Occipital lobe (tissue), 1 donor: ENCODE measurements at regions not wholly inside any gene's neighbourhood (a gene's known extent, or its start where the extent isn't known, plus 50 kb on each side); places are given as distances from the start of the nearest gene placed in this dataset.
"Not testable (repeated sequence)": the region's sequence is repeated elsewhere in the genome, so short reads cannot be mapped to it uniquely, and the experiment has no call there.

Source experiments
- DNase-seq: peaks from one replicate; lab custom pipeline; 2025; lab: John Stamatoyannopoulos, UW

DNA sequence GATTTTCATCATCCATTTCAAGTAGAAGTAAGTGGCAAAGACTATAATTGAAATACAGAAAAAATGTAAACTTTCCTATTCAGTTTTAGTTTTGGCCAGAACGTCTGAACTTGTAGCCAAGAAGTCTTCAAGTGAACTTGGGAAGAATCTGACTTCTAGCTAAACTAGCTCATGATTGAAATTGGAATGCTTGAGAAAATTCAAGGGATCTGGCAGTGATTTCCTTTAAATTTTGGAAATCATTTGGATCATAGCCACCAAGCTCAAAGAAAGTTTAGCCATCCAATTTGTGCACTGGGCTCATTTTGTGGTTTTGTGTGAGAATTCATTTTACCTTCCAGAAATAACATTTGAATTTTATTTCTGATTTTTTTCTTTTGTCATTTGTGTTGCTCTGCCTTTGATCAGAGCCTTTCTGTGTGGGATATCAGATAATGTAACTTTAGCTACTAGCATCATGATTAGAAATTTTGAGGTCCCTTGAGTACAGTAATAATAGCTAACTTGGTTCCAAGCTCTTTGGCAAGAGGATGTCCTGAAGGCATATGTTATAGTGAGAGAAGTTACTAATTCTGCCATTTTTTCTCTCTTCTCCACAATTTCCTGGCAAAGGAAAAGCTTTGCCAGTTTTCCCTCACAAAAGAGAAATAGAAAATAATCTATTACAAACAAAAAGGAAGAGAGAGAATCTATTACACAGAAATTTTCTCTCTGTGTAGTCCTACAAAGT lies 2123.7 kb upstream of the RAG2 start:
- no peak for DNase-seq

DNA sequence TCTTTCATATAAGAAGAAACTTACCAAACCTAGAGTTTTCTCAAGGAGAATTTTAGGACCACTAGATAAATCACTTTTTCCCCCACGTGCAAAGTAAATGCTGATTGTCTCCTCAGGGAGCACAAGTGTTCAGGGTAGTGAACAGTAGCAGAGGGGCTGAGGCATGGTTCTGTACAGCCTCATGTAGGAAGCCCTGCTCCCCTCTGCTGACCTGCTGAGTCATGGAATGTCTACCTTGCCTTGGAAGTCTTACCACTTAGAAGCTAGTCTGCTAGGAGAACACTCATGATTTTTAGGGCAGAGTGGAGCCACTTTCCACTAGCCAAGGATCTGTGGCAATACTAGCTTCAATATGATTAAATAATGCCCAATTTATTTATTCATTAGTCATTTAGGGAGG lies 2120.6 kb upstream of the RAG2 start:
- DNase-seq, result no peak

DNA sequence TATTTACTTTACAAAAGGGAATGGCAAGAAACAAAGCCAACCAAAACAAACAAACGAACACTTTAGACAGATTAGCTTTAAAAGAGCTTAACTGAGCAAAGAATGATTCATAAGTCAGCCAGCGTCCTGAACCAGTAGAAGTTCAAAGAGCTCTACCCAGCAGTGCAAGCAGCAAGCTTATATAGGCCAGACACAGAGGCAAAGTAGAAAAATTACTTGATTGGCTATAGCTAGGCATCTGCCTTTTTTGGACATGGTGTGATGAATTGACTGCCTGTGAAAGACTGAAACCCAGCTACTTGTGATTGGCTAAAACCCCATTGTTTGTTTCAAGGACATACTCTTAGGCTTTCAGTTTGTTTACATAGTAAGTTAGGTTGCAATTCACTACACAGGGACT lies 2120.0 kb upstream of the RAG2 start:
- DNase-seq, result no peak

DNA sequence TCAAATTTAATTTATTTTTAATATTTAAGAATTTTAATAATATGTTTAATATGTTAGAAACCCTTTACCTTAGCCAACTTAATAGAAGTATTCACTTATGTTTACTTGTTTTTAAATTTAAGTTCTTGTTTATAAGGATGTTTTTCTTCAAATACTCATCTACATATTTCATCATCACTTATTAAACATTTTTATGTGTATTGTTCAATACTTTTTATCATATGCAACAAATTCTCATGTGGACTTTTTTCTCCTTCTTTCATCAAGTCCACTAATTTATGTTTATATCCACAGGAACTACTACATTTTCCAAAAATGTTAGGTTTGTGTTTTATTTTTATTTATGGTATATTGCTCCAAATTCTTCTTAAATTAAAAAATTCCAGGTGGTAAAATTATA lies 2113.1 kb upstream of the RAG2 start:
- no peak for DNase-seq

DNA sequence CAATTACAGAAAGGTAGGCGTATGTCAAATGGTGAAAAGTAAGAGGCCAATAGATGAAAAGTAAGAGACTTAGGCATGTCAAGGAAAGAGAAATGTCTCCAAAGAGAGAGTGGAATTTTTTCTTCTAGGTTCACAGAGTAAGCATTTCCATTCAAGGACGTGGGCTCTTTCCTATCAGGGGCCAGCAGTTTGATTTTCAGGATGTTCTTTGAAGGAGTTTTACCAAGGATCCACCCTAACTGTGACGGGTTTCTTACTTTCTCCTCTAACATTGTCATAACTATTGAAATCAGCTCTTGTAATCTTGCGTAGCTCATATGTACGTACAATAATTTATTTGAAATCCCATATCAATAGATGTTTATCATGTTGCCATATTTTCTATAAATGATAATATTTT lies 2112.2 kb upstream of the RAG2 start:
- DNase-seq, result no peak

DNA sequence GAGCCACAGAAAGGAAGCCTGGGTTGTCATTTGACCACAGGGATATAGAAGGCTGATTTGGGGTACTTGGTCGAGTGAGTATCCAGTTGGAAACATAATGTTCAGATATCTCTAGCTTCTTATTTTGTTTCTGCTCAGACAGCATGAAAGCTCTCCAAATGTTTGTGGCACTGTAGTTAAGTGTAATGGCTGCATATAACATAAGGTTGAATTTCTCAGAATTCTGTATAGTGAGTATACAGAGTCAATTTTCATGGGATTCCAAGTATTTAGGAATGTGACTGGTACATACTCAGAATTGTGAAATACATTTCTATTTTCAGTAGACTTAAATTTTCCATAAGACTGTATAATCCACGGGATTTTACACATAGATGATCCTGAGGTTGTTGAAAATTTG lies 2102.1 kb upstream of the RAG2 start:
- no peak for DNase-seq

DNA sequence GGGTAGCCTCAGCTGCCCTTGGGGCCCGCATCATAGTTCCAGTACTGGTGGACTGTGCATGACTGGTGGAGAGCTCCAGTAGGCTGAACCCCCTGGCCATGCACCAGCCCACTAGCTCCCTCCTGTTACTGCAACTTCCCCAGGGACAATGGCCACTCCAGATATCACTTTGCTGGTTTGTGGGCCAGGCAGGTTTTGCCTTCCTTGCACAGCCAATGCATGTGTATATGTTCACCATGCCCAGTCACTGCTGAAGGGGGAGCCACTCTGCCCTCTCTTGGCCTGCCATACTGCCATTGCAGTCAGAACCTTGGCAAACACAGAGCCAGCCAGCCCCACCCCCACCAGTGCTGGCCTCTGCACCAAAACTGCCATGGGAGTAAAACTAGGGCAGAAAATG lies 2095.3 kb upstream of the RAG2 start:
- DNase-seq, result no peak

DNA sequence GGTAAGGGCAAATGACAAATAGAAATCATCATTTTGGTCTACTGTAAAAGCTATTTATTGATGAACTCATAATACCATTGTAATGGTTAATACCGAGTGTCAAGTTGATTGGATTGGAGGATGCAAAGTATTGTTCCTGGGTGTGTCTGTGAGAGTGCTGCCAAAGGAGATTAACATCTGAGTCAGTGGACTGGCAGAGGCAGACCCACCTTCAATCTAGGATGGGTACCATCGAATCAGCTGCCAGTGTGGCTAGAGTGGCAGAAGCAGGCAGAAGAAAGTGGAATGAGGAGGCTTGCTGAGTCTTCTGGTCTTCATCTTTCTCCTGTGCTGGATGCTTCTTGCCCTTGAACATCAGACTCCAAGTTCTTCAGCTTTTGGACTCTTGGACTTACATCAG lies 2092.2 kb upstream of the RAG2 start:
- DNase-seq, result not testable (repeated sequence)

DNA sequence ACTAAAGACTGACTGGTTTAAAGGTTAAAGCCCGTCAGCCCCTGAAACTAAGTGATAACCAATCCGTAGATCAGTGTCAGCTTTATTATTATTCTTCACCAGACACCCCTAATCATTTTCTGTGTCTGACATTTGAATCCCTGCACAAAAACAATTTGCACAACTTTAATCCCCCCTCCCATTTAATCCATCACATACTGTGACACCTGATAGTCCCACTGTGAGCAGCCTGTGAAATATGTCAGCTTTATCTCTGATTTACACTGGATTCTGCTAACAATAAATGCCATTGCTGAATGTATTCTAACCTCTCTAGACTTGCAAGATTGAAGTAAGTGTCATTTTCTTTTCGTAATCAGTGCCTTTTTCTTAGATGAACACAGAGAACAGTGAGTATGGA lies 2089.0 kb upstream of the RAG2 start:
- DNase-seq, result no peak

DNA sequence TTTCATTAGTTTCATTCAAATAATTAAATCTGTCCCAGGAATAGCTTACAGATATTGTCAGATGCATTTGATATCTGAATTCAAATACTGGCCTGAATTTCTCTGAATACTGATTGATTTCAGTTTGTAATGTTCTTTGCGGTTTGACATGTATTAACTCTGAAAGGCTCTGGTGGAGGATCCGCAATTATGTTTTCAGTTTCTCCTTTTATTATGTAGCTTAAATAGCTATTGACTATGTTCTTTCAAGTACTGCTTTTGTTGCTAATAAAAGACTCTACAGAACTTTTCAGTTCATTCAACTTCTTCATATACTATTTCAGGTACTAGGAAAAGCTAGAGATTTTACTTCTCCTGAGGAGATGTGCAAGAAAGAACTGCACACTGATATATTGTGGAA lies 2085.4 kb upstream of the RAG2 start:
- no peak for DNase-seq

DNA sequence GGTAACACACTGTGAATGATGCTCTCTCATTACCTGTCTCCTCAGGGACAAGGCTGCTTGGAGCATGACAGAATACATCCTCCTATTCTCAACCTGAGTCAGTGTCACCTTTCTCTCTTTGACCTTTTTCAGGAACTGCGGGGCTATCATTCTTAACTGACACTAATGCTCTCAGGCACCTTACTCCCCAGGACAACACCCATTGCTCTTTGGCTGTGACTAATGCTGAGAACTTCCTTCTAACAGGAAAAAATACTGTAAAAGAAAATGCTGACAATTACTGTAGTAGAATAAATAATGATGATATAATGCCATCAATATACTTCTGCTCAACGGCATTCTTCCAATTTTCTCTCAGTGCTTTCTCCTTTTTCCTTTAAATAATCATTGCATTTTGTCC lies 2082.7 kb upstream of the RAG2 start:
- DNase-seq, result no peak

DNA sequence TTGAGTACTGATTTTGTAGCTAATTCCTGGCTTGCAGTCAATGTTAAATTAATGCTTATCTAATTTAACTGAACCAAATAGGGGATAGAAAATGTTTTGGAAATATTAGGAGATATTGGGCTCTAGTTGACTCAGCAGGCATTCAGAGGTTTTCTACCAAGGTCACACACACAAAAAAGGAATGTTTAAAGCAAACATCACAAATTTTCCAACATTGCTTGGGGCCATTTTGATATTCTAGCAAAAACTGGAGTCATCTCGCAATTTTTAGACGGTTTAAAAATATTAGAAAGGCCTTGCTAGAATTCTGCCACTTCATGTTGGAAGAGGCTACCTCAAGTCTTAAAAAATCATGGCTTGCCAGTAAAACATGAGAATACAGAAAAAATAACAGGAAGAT lies 2082.1 kb upstream of the RAG2 start:
- no peak for DNase-seq

DNA sequence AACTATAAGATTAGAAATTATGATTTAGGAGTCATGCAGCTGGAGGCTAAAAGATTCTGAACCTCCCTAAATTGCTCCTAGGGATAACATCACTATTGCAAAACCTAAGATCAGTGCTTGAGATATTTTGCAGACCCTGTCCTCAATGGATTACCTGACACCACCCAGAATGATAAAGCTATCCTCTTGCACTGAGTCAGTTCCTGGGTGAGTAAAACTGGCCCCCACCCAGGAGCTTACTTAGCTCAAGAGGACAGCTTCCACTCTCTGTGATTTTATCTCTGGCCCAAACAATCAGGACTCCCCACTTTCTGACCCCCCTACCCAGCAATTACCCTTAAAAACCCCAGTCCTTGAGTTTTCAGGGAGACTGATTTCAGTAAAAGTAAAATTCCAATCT lies 2074.4 kb upstream of the RAG2 start:
- no peak for DNase-seq

DNA sequence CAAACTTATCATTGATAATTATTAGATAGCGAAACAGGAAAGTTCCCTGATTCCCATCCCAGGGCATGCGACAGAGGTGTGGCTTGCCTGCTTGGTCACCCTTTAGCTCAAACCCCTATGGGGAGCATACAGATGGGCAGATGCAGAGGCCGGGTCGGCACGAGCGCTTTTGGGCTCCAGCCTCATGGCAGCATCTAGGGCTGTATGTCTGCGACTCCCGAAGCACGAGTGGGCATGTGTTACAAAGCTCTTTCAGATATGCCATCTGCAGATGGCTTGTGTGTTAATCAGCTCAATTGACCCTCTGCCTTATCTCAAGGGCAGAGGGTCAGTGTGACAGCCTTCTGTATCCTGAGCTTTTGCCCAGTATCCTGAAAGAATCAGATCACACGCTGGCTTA lies 2069.3 kb upstream of the RAG2 start:
- no peak for DNase-seq

DNA sequence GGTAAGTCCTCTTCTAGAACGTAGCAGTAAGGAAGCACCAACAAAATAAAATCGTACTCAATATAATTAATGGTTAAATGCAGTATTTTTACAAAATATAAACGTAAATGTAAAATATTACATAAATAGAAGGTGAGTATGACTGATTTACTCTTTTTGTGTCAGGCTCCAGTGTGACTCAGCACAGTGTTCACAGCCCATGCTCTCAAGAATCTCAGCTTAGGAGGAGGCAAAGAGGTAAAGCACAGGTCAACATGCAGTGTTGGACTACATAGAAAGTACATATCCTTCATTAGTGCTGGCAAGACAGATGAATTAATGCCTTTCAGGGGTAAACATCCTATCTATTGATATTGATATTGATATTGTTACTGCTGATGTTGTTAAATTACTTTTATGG lies 2050.6 kb upstream of the RAG2 start:
- DNase-seq, result no peak

DNA sequence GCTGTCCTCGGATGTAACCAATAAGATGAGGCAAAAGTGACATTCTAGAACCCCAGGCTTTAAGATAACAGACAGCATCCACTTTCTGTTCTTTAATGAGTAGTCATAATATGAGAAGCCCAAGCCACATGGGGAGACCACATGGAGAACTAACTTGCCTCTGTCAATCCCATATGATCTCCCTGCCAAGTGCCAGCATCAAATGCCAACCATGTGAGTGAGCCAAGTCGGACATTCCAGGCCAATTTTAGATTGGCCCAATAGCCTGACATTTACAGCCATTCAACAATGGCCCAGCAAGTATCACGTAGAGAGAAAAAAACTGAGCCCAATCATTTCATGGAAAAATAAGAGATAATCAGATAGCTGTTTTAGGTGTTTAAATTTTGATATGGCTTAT lies 2048.3 kb upstream of the RAG2 start:
- DNase-seq, result no peak

DNA sequence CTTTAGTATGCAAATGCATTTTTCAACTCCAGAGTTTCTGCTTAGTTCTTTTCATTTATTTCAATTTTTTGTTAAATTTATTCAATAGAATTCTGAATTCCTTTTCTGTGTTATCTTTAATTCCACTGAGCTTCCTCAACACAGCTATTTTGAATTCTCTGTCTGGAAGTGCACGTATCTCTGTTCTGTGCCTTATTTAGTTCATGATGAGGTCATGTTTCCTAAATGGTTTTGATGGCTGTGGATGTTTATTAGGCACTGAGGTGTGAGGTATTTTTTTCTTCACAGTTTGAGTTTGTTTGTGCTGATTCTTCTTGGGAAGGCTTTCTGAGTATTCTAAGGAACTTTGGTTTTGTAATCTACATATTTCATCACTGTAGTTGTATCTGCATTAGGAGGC lies 2042.8 kb upstream of the RAG2 start:
- no peak for DNase-seq

DNA sequence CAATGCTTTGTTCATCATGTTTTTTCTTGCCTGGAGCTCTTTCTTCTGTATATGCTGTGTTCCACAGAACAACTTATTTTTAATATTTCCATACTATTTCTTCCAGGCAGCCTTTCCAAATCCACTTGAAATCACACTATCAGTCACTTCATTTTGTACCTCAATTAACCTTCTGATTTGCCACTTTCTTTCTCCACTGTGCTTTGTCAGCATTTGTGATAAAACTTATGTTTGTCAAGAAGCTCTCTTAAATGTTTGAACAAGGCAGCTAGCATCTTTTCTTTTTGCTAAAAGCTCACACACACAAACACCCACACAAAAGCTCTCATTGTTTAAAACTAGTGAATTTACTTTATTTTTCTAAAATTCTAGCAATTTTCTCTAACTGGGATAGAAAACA lies 2014.7 kb upstream of the RAG2 start:
- no peak for DNase-seq

DNA sequence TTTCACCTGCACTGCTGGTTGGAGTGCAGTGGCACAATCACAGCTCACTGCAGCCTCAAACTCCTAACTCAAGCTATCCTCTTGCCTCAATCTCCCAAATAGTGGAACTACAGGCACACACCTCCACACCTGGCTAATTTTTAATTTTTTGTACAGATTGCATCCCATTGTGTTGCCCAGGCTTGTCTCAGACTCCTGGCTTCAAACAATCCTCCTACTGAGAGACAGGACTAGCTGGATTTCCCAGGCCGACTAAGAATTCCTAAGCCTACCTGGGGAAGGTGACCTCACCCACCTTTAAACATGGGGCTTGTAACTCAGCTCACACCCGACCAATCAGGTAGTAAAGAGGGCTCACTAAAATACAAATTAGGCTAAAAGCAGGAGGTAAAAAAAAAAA lies 2003.3 kb upstream of the RAG2 start:
- DNase-seq, result not testable (repeated sequence)

DNA sequence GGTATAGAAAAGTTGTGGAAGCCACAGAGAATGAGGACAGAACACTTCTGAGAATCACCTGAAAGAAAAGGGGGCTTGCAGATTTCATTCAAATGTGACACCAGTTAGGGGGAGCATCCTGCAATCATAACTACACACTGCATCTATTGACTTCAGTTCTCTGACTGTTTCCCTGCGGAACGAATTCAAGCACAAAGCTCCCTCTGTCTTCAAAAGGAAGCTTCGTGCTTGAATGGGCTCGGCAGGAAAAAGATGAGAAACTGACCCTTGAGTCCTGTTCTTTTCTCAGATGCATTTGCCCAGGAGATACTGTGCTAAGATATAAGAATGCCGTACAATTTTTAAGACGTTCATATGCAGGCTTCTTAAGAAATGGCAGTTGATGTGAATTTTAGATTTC lies 2000.4 kb upstream of the RAG2 start:
- DNase-seq, result no peak

DNA sequence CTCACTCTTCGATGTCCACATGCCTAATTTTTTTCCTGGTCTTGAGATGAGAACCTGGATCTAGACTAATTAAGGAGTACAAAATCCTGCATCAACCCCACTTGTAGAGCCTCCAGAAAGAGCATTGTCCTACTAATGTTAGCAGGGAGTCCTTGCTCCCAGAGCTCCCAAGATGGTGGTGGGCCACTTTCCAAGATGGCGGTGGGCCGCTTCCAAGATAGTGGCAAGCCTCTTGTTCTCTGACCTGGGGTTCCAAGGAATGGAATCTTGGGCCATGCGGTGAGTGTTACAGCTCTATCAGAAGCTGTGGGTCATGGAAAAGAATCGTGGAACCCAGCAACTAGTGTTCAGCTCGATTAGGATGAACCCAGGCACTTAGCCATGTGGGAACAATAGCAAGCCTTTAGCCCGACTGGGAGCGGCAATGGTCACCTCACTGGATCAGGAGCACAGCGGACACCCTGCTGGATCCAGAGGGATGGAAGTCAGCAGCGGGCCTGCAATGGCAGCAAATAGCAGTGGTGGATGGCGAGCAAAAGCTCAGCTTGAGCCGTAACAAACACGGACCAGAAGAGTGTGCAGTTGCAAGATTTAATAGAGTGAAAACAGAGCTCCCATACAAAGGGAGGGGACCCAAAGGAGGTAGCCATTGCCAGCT lies 1997.5 kb upstream of the RAG2 start:
- DNase-seq, result not testable (repeated sequence)

DNA sequence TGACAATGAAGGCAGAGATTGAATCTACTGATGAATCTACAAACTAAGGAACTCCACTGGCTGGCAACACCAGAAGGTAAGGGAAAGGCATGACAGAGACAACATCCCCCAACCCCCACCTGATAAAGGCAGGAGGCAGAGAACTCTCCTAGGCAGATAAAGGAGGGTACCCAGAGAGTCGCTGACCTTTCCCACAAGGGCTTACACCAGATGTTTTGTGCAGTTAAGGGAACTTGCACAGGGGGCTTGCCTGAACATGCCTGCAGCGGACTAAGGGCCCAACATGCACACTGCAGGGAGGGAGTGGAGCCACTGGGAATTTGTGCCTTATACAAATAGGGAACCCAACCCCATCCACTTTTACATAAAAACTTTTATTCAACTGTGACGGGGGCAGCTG lies 1996.9 kb upstream of the RAG2 start:
- DNase-seq, result no peak

DNA sequence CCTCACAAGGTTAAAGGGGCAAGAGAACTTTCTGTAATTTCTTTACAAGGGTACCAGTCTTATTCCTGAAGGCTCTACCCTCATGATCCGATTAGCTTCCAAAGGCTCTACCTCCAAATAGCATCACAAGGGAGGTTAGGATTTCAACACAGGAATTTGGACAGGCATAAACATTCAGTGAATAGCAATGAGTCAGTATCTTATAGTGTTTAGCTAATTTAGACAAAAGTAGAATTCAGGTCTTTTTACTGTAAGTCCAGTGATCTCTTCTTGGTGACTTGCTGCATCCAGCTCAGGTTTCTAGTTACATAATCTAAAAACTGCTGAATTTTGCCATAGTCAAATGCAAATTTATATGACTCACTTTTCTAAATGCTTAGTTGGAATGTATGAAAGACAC lies 1995.6 kb upstream of the RAG2 start:
- DNase-seq, result no peak

DNA sequence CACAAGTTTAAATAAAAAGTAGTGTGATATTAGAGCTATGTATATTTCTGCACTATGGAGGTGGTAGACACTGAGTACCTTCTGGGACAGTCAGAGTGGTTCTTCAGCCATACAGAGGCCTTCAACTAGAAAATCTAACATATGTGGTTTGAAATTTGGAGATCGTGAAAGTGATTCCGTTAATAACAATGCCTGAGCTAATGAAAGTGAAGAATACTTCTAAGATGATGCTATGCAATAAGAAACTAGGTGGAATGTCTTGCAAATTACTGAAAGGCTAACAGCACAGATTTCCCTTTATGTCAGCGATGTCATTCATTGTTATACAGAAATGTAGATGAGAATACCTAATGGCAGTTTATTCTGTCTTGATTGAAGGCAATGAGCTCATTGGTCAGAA lies 1984.7 kb upstream of the RAG2 start:
- DNase-seq, result no peak
